OCI-LY7 (cell line): ENCODE measurements at regions not wholly inside any gene's neighbourhood (a gene's known extent, or its start where the extent isn't known, plus 50 kb on each side); places are given as distances from the start of the nearest gene placed in this dataset.
"Not testable (repeated sequence)": the region's sequence is repeated elsewhere in the genome, so short reads cannot be mapped to it uniquely, and the experiment has no call there.

Source experiments
- BruUV-seq: library from RNA; stranded (reverse); fragments of 400-500 nt; replicated peaks from 2 replicates; lab custom pipeline; 2021; lab: Mats Ljungman, UMichigan
- CTCF ChIA-PET: fragments of 300-600 bp; sonication (Branson Sonifier 250); formaldehyde crosslinking; loops from one replicate; lab custom pipeline; 2022; ENCODE audit warnings: antibody characterized with exemption; ENCODE audit not compliant: unreplicated experiment; lab: Charles Lee
- POLR2A ChIA-PET: fragments of 300-600 bp; sonication (Branson Sonifier 250); formaldehyde crosslinking; loops from one replicate; lab custom pipeline; 2022; ENCODE audit warnings: antibody characterized with exemption; lab: Charles Lee
- DNase-seq: peaks from one replicate; pipeline ENCODE4 v3.0.0-alpha.2; 2015; ENCODE audit warnings: low spot score
- H2AFZ ChIP-seq: fragments of 200-600 bp; sonication (generic), shearing (Covaris generic); 2 replicates; pipeline ENCODE4 v1.6.1; 2014; ENCODE audit warnings: mild to moderate bottlenecking, antibody characterized with exemption, low read length, moderate library complexity
- H3K27ac ChIP-seq: fragments of 200-600 bp; sonication (generic); 2 replicates; pipeline ENCODE4 v1.5.1; 2014; ENCODE audit warnings: mixed run types, low read depth, mild to moderate bottlenecking, moderate library complexity, low read length, inconsistent platforms; ENCODE audit not compliant: poor library complexity, severe bottlenecking
- H3K36me3 ChIP-seq: fragments of 200-600 bp; sonication (generic); 2 replicates; pipeline ENCODE4 v1.6.1; 2014; ENCODE audit warnings: mild to moderate bottlenecking, antibody characterized with exemption, low read length, moderate library complexity, mixed read lengths; ENCODE audit not compliant: insufficient read depth
- H3K4me1 ChIP-seq: fragments of 200-600 bp; sonication (generic); 2 replicates; pipeline ENCODE4 v1.5.1; 2014; ENCODE audit warnings: mild to moderate bottlenecking, low read length; ENCODE audit not compliant: insufficient read depth, poor library complexity, severe bottlenecking
- H3K4me2 ChIP-seq: fragments of 200-600 bp; sonication (generic); 2 replicates; pipeline ENCODE4 v1.6.1; 2014; ENCODE audit warnings: mild to moderate bottlenecking, low read length
- H3K4me3 ChIP-seq: fragments of 200-600 bp; sonication (generic); 2 replicates; pipeline ENCODE4 v1.5.1; 2014; ENCODE audit warnings: mild to moderate bottlenecking, low read depth, low read length; ENCODE audit not compliant: poor library complexity, severe bottlenecking
- H3K79me2 ChIP-seq: fragments of 200-600 bp; sonication (generic); 2 replicates; pipeline ENCODE4 v1.6.1; 2016; ENCODE audit warnings: low read depth, mild to moderate bottlenecking, low read length, moderate library complexity, mixed read lengths; ENCODE audit not compliant: insufficient read depth
- H3K9me2 ChIP-seq: fragments of 200-600 bp; sonication (generic); 2 replicates; pipeline ENCODE4 v1.6.1; 2016; ENCODE audit warnings: mild to moderate bottlenecking, low read length, mixed read lengths; ENCODE audit not compliant: insufficient read depth
- H3K9me3 ChIP-seq: fragments of 200-600 bp; sonication (generic); 2 replicates; pipeline ENCODE4 v1.6.1; 2014; ENCODE audit warnings: mild to moderate bottlenecking, mixed run types, low read length, mixed read lengths
- H4K20me1 ChIP-seq: fragments of 200-600 bp; sonication (generic); 2 replicates; pipeline ENCODE4 v1.6.1; 2014; ENCODE audit warnings: mild to moderate bottlenecking, antibody characterized with exemption, low read length, moderate library complexity, mixed read lengths; ENCODE audit not compliant: insufficient read depth
- EZH2phosphoT487 ChIP-seq: fragments of 200-600 bp; sonication (generic); IDR thresholded peaks from 2 replicates; pipeline ENCODE4 v1.6.1; 2018; ENCODE audit warnings: low read depth, borderline replicate concordance, mild to moderate bottlenecking, mixed run types, antibody characterized with exemption, low read length, moderate library complexity, mixed read lengths
- intact Hi-C: fragments of 100-400 bp; cut with micrococcal nuclease; formaldehyde crosslinking; loops from one replicate; pipeline ENCODE4 v1.10.0; 2022; ENCODE audit not compliant: unreplicated experiment
- TF ChIP-seq, protein P1 (sequence below): fragments of 200-600 bp; sonication (generic); conservative IDR thresholded peaks from 2 replicates; pipeline ENCODE4 v1.5.1; 2014; ENCODE audit warnings: mild to moderate bottlenecking, antibody characterized with exemption, low read length, moderate library complexity, mixed read lengths

DNA sequence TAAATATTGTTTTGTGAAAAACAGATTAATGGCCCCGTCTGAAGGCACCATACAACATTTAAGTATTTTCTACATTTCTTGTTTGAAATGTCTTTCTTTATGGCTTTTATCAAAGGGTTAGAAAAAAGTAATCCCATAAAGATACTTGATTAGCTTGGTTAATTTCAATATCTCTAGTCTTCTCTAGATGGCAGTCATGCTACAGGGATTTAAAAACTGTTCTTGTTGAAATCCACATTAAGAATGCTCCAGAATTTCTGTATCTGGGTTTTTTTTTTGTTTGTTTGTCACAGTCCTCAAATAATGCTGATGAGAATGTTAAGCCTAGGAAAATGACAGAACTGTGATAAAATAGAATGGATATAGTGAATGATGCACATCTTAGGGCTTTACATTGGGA lies 109.0 kb upstream of the AADAT start:
- no peaks in the 10 kb centered on the region for H3K4me1 ChIP-seq
- no peaks in the 10 kb centered on the region for H3K9me3 ChIP-seq
- no peak overlapping the region for H3K27ac ChIP-seq
- CTCF ChIA-PET = no interaction called here
- H4K20me1 ChIP-seq = no peaks in the 10 kb centered on the region
- TF ChIP-seq, protein P1, sequence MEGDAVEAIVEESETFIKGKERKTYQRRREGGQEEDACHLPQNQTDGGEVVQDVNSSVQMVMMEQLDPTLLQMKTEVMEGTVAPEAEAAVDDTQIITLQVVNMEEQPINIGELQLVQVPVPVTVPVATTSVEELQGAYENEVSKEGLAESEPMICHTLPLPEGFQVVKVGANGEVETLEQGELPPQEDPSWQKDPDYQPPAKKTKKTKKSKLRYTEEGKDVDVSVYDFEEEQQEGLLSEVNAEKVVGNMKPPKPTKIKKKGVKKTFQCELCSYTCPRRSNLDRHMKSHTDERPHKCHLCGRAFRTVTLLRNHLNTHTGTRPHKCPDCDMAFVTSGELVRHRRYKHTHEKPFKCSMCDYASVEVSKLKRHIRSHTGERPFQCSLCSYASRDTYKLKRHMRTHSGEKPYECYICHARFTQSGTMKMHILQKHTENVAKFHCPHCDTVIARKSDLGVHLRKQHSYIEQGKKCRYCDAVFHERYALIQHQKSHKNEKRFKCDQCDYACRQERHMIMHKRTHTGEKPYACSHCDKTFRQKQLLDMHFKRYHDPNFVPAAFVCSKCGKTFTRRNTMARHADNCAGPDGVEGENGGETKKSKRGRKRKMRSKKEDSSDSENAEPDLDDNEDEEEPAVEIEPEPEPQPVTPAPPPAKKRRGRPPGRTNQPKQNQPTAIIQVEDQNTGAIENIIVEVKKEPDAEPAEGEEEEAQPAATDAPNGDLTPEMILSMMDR = peak; percentile 55
- TF ChIP-seq EZH2phosphoT487 = no peak
- no peak for DNase-seq
- H2AFZ ChIP-seq = no peak overlapping the region
- H3K4me2 ChIP-seq = no peak overlapping the region
- no peaks in the 10 kb centered on the region for H3K79me2 ChIP-seq
- no peaks in the 10 kb centered on the region for H3K9me2 ChIP-seq
- POLR2A ChIA-PET = interaction anchor here (0.7 to 1.0 kb wide), 2 partner anchors 39 to 49 kb away, joined by 3 to 4 read pairs; no protein-coding TSS in a partner anchor
- BruUV-seq = no TSS peak
- no peak overlapping the region for H3K4me3 ChIP-seq
- intact Hi-C loops = no loop called here
- no peaks in the 10 kb centered on the region for H3K36me3 ChIP-seq

DNA sequence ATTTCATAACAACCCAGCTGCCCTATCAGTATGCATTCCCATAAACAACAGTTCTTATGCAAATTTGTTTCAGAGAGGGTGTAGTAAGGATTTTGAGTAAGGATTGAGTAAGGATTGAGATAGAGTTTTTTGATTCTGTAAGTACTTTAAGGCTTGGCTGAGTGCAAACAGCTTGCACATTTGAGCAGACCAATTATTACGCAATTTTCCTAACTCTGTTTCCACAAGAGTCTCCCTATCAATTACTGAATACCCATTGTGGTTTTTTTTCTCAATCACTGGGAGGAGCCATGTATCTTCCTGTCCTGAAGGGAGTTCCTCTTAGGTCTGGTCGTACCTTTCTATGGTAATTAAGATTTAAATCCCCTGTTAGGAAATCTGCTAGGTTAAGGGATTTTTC lies 105.0 kb upstream of the AADAT start:
- CTCF ChIA-PET, BruUV-seq, H3K4me1 ChIP-seq, H2AFZ ChIP-seq, intact Hi-C loops, H3K79me2 ChIP-seq, H3K4me2 ChIP-seq, H4K20me1 ChIP-seq, POLR2A ChIA-PET, H3K4me3 ChIP-seq, H3K36me3 ChIP-seq, H3K27ac ChIP-seq, DNase-seq, H3K9me3 ChIP-seq, H3K9me2 ChIP-seq: not testable (repeated sequence)

DNA sequence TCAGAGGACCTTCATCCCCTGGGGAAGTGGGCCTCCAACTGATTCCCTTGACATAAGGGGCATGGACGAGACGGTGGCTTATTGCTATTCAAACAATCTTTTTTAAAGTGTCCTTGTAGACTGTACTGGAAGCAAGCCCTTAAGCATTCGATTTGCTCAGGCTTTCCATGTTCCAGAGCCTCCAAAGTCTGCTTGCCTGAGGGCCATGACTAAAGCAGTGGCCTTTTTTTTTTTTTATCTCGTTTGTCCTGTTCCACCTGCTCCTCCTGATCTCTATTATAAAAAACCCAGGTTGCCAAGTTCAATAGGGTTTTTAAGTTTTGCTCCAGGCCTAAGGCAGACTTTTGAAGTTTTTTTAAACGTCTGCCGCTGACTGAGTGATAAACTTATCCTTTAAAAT lies 103.7 kb upstream of the AADAT start:
- ChIA-PET POLR2A (no interaction called here), CTCF (no interaction called here)
- no peak overlapping the region for H2AFZ ChIP-seq
- intact Hi-C loops = no loop called here
- no peak overlapping the region for H3K4me2 ChIP-seq
- H4K20me1 ChIP-seq = no peaks in the 10 kb centered on the region
- BruUV-seq = no TSS peak
- H3K9me2 ChIP-seq = no peaks in the 10 kb centered on the region
- H3K27ac ChIP-seq = no peak overlapping the region
- H3K4me1 ChIP-seq = no peaks in the 10 kb centered on the region
- TF ChIP-seq EZH2phosphoT487 = no peak
- TF ChIP-seq, protein P1 = no peak
- no peaks in the 10 kb centered on the region for H3K36me3 ChIP-seq
- no peak for DNase-seq
- no peaks in the 10 kb centered on the region for H3K79me2 ChIP-seq
- no peak overlapping the region for H3K4me3 ChIP-seq
- no peaks in the 10 kb centered on the region for H3K9me3 ChIP-seq
